Right renal cortex interstitium (tissue), 3 donors: ENCODE measurements at regions not wholly inside any gene's neighbourhood (a gene's known extent, or its start where the extent isn't known, plus 50 kb on each side); places are given as distances from the start of the nearest gene placed in this dataset.

Experiments used
- DNase-seq, 3 donors: peaks; one replicate each; pipeline ENCODE4 v3.0.0-alpha.2; 2013; ENCODE audit warnings: low read depth in 3 of 3, low spot score in 2 of 3

DNA sequence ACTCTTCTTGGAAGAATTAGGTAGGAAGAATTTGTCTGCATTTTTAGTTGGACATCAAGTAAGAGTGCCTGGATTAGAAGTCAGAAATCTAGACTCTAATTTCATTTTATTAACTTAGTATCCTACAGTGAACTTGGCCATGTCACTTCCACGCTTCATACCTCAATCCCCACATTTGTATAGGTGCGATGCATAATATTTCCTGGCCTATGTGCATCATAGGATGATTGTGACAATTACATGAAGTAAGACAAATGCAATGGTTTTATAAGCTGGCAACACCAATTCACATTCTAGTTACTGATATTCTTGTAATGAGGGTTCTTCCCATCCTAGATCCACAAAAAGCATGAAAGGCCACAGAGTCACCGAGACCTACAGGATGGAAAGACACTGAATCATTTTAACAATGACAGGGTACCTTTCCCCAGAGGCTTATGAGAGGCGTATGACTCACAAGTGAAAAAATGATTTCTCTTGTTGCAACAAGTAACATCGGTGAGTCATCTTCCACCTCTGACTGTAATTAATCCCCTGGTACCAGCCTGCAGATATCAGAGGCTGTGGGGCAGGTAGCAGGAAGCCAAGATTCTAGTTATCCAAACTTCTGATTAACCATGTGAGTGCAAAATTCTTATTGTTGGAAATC, 56.0 kb upstream of the OR5AK2 start:
- no peak for DNase-seq

DNA sequence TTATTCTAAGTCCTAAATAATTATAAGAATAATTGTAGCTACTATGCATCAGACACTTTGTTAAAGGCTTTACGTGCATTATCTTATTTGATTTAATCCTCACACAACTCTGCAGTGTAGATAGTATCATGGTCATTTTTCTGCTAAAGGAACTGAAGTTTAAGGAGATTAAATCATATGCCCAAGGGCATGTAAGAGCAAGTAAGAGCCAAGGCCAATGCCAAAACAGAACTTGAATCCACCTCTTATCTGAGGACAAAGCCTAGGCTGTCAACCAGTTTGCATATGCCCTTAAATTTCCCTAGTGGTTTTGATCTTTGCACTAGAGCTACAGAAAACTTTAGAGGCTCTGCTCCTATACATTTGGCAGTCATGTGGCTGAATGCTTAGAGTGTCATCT, 65.6 kb upstream of the OR5AK2 start:
- no peak for DNase-seq

DNA sequence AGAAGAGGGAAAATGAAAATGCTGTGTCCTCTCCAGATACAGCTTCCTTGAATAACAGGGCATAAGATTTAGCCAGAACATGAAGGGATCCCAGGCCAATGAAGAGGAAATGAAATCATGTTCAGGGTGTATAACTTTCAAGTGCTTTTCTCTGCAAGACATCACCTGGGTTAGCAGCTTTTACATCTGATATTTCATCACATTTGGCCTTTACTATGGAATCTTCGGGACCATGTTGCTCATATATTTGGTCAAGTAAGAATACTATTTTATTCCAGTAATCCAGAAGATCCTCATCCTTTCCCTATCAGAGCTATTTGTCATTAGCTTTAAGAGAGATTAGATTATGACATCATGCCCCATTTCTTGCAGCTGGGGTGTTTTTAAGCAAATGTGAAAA, 66.3 kb upstream of the OR5AK2 start:
- DNase-seq, result no peak

DNA sequence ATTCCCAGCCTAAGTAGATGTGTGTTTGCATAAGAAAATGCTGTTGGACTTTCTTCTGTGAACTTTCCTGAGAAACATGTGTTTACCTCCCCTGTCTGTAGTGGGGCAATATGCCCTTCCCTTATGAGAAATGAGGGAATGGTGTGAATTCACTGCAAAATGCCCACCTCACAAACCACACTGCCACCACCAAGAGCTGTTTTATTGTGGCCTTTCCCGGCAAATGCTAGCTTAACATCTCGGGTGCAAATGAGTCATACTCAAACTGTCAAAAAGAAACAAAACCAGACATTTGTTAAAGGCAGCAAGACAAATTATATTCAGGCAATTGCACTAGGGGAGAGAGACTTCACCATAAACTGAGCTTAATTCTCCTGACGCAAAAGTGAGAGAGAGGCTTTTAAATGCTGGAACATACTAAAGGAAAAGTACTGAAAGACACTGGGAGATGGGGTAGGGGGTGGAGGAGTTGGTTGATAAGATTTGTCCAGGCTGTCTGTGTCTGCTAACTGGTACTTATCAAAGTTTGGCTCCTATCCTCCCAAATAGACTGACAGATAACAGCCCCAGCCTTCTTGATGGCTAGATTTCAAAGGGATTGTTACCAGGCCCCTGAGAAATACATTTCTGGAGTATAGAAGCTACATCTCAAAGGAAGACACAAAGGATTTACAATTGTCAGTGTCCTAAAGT, 70.9 kb upstream of the OR5AK2 start:
- DNase-seq, result no peak

DNA sequence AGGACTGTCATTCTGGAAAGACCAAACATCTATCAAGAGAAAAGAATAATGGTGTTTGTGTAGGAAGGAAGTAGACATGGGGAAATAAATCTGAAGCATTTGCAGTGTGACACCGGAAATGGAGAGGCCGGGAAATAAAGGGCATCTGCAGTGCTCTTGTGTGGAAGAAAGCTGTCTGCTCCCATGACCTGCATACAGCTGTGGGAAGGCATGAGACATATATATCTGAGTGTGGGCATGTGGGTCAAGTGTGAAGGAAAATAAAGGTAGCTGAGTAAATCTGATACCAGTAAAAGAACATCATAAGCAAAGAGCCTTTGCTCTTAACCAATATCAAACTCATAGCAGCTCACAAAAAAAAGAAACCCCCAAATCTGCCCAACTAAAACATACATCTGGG, 72.1 kb upstream of the OR5AK2 start:
- DNase-seq, result no peak

DNA sequence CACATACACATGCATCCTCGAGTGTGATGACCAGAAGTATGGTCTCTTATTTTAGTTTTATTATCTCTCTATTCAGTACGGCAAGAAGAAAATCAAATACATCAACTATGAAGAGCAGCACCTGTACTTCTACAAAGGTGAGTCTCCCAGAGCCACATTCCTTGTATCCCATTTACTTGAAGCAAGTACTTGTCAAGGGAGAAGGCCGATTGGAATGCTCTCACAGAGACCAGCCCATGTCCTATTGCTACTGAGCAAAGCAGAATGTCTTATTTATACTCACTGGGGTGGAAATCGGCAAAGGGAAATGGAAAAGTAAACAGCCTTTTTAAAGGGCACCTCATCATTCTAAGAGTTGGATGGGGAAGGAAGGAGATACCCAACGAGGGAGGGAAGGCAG, 72.6 kb upstream of the OR5AK2 start:
- DNase-seq, result no peak

DNA sequence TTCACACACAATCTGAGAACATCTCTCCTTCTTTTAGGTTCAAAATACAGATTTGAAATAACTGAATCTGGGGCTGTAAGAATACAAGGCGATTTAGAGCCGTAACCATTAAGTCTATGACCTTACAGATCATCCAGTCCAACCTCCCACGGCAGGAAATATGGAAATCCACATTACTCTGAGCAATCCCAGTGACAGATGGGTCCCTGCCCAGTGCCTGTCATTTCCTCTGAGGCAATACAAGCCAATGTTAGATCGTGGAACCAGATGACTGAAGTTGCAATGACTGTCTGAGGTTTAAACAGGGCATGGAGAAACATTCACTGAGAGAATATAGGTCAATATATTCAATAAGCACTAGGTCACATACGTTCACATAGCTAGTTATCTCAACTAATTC, 77.4 kb upstream of the OR5AK2 start:
- DNase-seq, result no peak

DNA sequence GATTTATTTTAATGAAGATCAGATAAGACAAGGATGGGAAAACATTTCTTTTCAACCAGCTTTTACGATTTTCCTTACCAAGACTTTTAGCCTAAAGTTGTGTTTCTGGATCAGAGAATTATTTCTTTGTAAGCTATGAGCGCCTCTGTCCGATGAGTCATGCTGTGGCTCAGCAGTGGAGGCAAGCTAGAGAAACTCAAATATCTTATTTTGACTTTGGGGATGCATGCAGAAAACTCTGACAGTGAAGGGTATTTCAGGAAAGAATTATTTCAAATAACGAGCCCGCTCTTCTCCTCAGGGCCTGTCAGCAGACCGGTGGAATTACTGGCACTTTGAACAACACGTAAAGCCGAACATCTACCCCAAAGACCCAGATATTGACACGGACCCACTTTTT, 77.9 kb upstream of the OR5AK2 start:
- no peak for DNase-seq

DNA sequence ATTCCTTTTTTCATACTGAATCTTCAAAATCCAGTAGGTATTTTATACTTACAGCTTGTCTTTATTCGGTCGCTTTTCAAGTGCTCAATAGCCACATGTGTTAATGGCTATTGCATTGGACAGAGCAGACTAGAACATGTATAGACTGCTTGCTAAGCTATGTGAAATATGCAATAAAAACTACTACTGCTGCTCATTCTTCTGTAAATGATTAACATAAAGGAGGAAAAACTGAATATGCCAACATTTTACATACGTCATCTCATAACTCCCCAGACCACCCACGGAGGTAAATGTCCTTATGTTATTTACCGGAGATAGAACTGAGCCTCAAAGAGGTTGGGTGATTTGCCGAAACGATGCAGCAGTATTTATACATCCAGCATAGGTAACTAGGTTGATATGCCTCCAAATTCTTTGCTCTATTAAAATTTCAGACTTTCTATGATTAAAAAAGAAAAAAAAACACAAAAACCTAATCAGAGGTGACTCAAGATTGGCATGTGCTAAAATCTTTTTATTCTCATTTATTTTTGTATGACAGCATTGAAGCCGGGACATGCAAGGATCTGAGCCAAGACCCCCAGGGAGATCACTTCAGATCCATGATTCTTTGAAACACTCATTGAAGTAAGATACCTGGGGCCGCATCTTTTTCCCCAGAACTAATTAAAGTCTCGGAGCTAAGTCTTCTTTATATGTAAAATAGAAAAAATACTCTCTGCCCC, 78.5 kb upstream of the OR5AK2 start:
- DNase-seq, result no peak

DNA sequence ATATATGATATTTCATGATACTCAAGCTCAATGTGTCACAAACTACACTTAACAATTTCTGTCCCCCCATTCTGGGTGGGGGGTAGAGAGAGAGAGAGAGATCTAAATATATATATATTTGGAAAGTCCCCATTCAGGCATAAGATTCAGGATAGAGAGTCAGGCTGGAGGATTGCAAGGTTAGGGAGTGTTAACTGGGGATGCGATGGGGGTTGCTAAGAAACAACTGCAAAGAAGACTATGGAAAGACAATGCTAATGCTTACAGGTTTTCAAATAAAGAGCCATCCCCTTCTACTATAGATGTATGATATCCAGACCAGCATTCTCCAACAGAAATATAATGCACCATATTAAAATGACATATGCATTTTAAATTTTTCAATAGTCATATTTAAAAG, 79.2 kb upstream of the OR5AK2 start:
- DNase-seq, result no peak

DNA sequence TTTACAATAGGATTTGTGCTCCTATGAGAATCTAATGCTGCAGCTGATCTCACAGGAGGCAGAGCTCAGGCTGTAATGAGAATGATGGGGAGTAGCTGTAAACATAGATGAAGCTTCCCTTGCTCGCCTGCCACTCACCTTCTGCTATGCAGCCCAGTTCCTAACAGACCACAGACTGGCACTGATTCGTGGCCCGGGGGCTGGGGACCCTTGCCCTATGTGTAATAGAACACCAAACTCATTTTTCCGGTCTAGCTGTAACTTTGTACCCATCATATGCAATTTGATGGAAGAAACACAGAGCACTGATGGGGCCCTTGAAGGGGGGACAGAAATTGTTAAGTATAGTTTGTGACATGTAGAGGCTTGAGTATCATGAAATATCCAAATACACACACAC, 79.6 kb upstream of the OR5AK2 start:
- no peak for DNase-seq

DNA sequence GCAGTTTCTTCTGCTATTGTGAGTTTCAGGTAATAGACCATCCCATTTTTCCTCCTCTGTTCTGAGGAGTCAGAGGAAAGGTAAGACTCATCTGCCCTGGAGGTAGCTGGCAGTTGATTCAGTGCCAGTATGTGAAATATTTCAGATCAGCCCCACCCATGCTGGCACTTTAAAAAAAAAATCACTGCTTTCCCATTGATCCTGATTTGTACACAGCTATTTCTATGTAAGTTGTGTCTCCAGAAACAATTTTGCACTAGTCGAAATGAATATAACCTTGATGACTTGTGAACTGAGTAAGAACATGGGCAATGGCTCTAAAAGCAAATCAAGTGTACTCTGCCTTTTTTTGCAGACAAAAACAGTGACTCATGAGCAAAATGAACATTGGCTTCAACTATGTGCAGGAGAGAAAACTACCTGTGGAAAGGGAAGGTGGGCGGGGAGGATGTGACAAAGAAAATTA, 82.0 kb upstream of the OR5AK2 start:
- DNase-seq, result no peak

DNA sequence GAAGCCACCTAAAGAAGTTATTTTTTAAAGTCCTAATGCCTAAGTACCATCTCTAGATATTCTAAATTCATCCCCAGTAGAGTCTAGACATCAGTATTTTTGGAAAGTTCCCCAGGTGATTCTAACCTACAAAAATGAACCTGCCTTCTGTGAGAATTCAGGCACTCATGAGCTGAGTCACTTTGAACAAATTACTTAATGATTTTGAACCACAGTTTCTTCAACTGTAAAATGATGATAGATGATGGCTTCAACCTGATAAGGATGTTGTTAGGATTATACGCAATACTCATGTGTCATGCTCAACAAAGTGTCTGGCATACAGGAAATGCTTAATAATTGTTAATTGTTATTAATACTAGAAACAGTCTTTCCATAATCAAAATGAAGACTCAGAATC, 82.8 kb upstream of the OR5AK2 start:
- DNase-seq, result no peak

DNA sequence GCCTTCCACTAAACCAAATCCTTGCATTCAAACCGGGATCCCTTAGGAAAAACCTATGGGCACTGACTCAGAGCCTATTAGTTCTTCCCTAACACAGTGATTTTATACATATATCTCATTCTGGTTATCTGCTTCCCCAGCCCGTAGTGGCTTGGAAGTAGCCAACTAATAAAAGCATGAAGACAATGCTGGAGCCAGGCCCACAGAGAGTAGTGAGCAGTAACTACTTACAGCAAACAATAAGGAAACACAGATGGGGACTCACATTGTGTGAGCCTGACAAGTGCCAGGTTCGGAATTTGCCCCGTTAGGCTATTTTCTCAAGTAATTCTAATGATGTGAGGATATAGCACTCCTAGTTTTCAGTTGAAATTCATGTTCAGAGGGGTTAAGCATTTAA, 83.3 kb upstream of the OR5AK2 start:
- no peak for DNase-seq

DNA sequence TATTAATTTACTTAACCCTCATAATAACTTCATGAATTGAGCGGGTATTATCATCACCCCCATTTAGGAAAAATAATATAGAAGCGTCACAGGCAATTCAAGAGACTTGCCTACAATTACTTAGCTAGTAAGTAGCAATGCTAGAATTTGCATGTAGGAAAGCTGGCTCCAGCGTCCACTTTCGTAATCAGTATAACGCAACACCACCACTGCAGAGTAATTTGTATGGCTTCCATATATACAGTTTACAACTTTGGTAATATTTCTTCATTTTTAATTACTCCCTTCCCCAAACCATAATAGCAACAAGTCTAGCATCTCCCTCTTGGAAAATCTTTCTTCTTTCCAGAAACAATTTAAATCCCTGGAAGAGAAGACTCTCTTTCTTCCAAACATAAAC, 89.9 kb upstream of the OR5AK2 start:
- DNase-seq, result no peak

DNA sequence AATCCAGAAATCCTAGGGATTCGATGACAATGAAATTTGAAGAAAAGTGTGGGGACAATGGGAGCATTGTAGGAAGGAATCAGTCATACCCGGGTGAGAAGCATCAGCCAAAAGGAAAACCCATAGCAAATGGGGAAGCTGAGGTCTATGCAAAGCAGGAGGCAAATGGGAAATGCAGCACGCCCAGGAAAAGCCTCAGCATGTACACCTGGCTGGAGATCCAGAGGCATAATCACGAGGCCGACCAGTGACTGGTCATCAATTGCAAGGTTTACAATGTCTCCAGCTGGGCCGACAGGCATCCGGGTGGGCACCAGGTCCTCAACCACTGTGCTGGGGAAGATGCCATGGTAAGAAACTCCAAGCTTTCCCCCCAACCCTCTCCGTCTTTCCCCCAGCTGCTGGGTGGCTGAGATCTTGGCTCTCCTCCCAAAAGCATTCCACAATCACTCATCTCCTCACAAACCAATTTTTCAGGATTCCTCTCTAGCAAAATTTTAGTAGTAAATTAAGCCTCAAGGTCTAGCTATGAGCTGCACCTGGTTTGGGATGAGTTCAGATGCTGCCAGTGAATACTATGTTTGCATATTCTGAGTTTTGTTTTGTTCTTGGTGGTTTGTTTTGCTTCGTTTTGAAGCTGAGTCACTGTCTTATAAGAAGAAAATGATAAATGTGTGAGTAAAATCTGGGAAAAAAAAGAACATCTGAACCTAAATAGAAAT, 98.0 kb upstream of the OR5AK2 start:
- no peak for DNase-seq

DNA sequence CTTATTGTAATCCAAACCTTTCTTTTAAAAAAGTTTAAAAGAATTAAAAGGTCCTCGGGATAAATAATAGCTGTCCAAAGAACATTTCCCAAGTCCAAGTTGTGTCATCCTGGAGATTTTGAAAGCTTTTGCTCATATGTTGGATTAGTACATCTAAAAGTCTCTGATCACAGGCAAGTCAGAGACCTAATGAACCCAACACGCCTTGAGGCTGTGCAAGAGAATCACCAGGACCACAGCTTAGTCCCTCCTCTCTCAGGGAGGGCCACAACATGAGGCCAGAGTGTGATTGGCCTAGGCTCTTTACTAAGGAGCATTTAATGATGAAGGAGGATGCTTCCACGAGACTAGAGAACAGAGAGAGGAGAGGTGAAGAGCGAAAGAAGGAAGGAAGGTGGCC, 98.7 kb upstream of the OR5AK2 start:
- no peak for DNase-seq

DNA sequence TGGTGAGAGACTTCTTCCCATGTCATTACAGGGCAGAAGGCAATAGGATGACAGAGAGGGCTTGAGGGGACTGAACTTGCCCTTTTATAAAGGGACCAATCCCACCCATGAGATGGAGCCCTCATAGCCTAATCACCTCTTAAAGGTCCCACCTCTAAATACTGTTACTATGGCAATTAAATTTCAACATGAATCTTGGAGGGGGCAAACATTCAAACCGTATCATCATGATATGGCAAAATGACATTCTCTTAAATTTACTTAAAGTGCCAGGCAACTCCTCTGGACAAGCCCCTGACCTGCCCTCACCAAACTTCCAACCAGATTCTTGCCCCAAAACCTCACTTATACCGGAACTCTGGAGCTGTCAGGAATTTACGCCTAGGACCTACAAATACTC, 100.8 kb upstream of the OR5AK2 start:
- no peak for DNase-seq

DNA sequence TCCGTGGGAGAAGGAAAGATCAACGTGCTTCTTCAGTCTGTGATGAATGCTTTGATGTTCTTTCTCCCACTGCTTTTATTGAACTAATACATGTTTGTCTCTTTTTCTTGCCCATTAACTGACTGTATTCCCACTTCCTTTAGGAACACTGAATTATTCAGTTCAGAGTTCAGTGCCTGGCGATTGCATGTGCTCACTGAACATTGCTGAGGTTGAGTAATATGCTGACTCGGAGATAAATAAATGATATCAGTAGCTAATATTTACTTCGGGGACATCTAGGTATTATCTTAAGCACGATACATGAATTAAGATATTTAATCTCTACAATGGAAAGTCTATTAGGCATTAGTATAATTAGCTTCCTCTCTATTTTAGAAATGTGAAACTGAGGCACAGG, 102.3 kb upstream of the OR5AK2 start:
- no peak for DNase-seq

DNA sequence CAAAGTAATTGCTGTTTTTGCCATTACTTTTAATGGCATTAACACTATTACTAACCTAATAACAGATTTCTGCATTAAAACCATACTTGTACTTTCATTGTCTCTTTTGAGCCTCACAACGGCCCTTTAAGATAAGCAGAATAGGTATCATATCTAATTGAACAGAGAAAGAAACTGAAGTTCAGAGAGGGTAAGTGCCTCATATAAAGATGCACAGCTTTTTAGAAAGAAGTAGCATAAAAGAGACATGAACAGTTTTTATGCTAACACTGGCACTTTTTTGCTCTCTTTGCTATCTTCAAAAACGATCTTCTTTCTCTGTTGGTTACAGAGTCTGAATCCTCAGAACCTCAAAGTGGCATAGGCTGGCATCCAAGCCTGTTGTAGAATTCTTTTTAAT, 102.9 kb upstream of the OR5AK2 start:
- DNase-seq, result no peak

DNA sequence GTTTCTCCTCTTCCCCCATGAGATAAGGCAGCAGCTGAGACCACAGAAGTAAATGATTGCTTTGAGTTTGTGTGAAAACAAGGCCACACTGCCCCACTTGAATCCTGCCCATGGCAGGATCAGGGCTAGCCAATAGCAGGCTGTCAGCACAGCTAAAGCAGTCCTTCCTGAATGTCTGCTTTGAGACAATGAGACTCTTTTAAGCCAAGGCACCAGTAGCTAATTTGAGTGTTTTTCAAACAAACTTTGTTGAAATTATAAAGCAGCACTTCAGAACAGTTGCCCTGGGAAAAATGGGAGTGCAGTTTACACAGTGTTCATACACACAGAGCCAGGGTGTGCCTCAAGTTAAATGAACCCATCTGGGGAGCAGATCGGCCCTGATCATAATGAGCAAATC, 103.5 kb upstream of the OR5AK2 start:
- DNase-seq, result no peak
